H9 (cell line): ENCODE measurements at regions not wholly inside any gene's neighbourhood (a gene's known extent, or its start where the extent isn't known, plus 50 kb on each side); places are given as distances from the start of the nearest gene placed in this dataset.

Source experiments
- DNase-seq: peaks from one replicate; pipeline ENCODE4 v3.0.0-alpha.2; 2017
- H2AFZ ChIP-seq: one replicate; pipeline ENCODE4 v1.6.1; 2013; ENCODE audit warnings: mild to moderate bottlenecking, low read length, control low read depth, moderate library complexity
- H2AK5ac ChIP-seq: 2 replicates; pipeline ENCODE4 v1.6.1; 2013; ENCODE audit warnings: low read length, control low read depth, mixed read lengths; ENCODE audit not compliant: insufficient read length
- H2BK120ac ChIP-seq: one replicate; pipeline ENCODE4 v1.6.1; 2013; ENCODE audit warnings: low read depth, mild to moderate bottlenecking, low read length, control low read depth, inconsistent platforms; ENCODE audit not compliant: poor library complexity, severe bottlenecking
- H2BK12ac ChIP-seq: 2 replicates; pipeline ENCODE4 v1.6.1; 2013; ENCODE audit warnings: low read length, control low read depth, mixed read lengths, low read depth; ENCODE audit not compliant: insufficient read length
- H2BK15ac ChIP-seq: 2 replicates; pipeline ENCODE4 v1.6.1; 2013; ENCODE audit warnings: low read depth, low read length, control low read depth
- H2BK20ac ChIP-seq: one replicate; pipeline ENCODE4 v1.6.1; 2013; ENCODE audit warnings: low read depth, mild to moderate bottlenecking, low read length, control low read depth, inconsistent platforms; ENCODE audit not compliant: poor library complexity, severe bottlenecking
- H2BK5ac ChIP-seq: 2 replicates; pipeline ENCODE4 v1.6.1; 2013; ENCODE audit warnings: low read length, control low read depth, mixed read lengths; ENCODE audit not compliant: insufficient read length
- H3K14ac ChIP-seq: 2 replicates; pipeline ENCODE4 v1.6.1; 2013; ENCODE audit warnings: low read length, control low read depth; ENCODE audit not compliant: insufficient read depth
- H3K18ac ChIP-seq: 2 replicates; pipeline ENCODE4 v1.6.1; 2013; ENCODE audit warnings: low read depth, mild to moderate bottlenecking, mixed read lengths, low read length, control low read depth; ENCODE audit not compliant: insufficient read length
- H3K23ac ChIP-seq: 2 replicates; pipeline ENCODE4 v1.6.1; 2013; ENCODE audit warnings: low read length, control low read depth, mixed read lengths, low read depth; ENCODE audit not compliant: insufficient read length
- H3K23me2 ChIP-seq: 2 replicates; pipeline ENCODE4 v1.6.1; 2013; ENCODE audit warnings: low read depth, mild to moderate bottlenecking, mixed read lengths, low read length, control low read depth; ENCODE audit not compliant: insufficient read length, poor library complexity, severe bottlenecking
- H3K27ac ChIP-seq: 2 replicates; pipeline ENCODE4 v1.5.1; 2013; ENCODE audit warnings: low read length, control low read depth, mixed read lengths, low read depth; ENCODE audit not compliant: insufficient read length
- H3K27me3 ChIP-seq: 2 replicates; pipeline ENCODE4 v1.6.1; 2013; ENCODE audit warnings: low read length, control low read depth, inconsistent platforms; ENCODE audit not compliant: insufficient read depth
- H3K4ac ChIP-seq: 2 replicates; pipeline ENCODE4 v1.6.1; 2013; ENCODE audit warnings: low read depth, mild to moderate bottlenecking, control low read depth, inconsistent platforms, low read length, moderate library complexity
- H3K4me1 ChIP-seq: 2 replicates; pipeline ENCODE4 v1.6.1; 2013; ENCODE audit warnings: low read length, control low read depth, inconsistent platforms; ENCODE audit not compliant: insufficient read depth
- H3K4me2 ChIP-seq: 2 replicates; pipeline ENCODE4 v1.6.1; 2013; ENCODE audit warnings: low read length, control low read depth, mixed read lengths; ENCODE audit not compliant: insufficient read length, insufficient read depth
- H3K56ac ChIP-seq: 2 replicates; pipeline ENCODE4 v1.6.1; 2013; ENCODE audit warnings: low read depth, mild to moderate bottlenecking, mixed read lengths, low read length, control low read depth; ENCODE audit not compliant: insufficient read length
- H3K79me1 ChIP-seq: 2 replicates; pipeline ENCODE4 v1.6.1; 2013; ENCODE audit warnings: low read depth, mild to moderate bottlenecking, moderate library complexity, low read length, control low read depth, inconsistent platforms; ENCODE audit not compliant: insufficient read depth, poor library complexity, severe bottlenecking
- H3K79me2 ChIP-seq: 2 replicates; pipeline ENCODE4 v1.6.1; 2013; ENCODE audit warnings: low read length, control low read depth, inconsistent platforms; ENCODE audit not compliant: insufficient read depth
- H3K9ac ChIP-seq: 2 replicates; pipeline ENCODE4 v1.6.1; 2013; ENCODE audit warnings: low read length, control low read depth, mixed read lengths; ENCODE audit not compliant: insufficient read length; ENCODE audit errors: extremely low read depth
- H3K9me3 ChIP-seq: one replicate; pipeline ENCODE4 v1.6.1; 2013; ENCODE audit warnings: low read depth, low read length, inconsistent platforms; ENCODE audit not compliant: control insufficient read depth
- H3T11ph ChIP-seq: one replicate; pipeline ENCODE4 v1.6.1; 2013; ENCODE audit warnings: mild to moderate bottlenecking, low read length, control low read depth, inconsistent platforms
- H4K20me1 ChIP-seq: one replicate; pipeline ENCODE4 v1.6.1; 2013; ENCODE audit not compliant: control insufficient read depth, insufficient read length, insufficient read depth
- H4K5ac ChIP-seq: 2 replicates; pipeline ENCODE4 v1.6.1; 2013; ENCODE audit warnings: low read depth, mild to moderate bottlenecking, mixed read lengths, low read length, control low read depth; ENCODE audit not compliant: insufficient read length
- H4K8ac ChIP-seq: replicated peaks from 2 replicates; pipeline ENCODE4 v1.6.1; 2013; ENCODE audit warnings: low read length, control low read depth, mixed read lengths, low read depth; ENCODE audit not compliant: insufficient read length
- H4K91ac ChIP-seq: 2 replicates; pipeline ENCODE4 v1.6.1; 2013; ENCODE audit warnings: low read depth, mild to moderate bottlenecking, moderate library complexity, mixed read lengths, low read length, control low read depth; ENCODE audit not compliant: insufficient read length
- H3K27ac Mint-ChIP-seq, 3 experiments: 2 replicates in 2 of 3; 3 replicates in 1 of 3; pipeline ENCODE4 v1.8.0; 2020 to 2021; ENCODE audit warnings: mixed read lengths in 3 of 3, mild to moderate bottlenecking in 1 of 3, moderate library complexity in 1 of 3
- H3K27me3 Mint-ChIP-seq: 2 replicates; pipeline ENCODE4 v1.8.0; 2021; ENCODE audit warnings: low read depth, mild to moderate bottlenecking, moderate library complexity, mixed read lengths
- H3K36me3 Mint-ChIP-seq, 3 experiments: 2 replicates in 2 of 3; 3 replicates in 1 of 3; pipeline ENCODE4 v1.8.0; 2020 to 2021; ENCODE audit warnings: low read depth in 3 of 3, mixed read lengths in 3 of 3; ENCODE audit not compliant: insufficient read depth in 1 of 3
- H3K4me1 Mint-ChIP-seq, 2 experiments: 2 replicates each; pipeline ENCODE4 v1.8.0; 2020; ENCODE audit warnings: mixed read lengths in 2 of 2
- H3K4me3 Mint-ChIP-seq, 2 experiments: 2 replicates in 1 of 2; 3 replicates in 1 of 2; pipeline ENCODE4 v1.8.0; 2020 to 2021; ENCODE audit warnings: mild to moderate bottlenecking in 2 of 2, mixed read lengths in 2 of 2, moderate library complexity in 1 of 2
- H3K9me3 Mint-ChIP-seq, 2 experiments: 2 replicates in 1 of 2; 3 replicates in 1 of 2; pipeline ENCODE4 v1.8.0; 2020; ENCODE audit warnings: mild to moderate bottlenecking in 2 of 2, mixed read lengths in 2 of 2, moderate library complexity in 1 of 2
- CTCF ChIP-seq: fragments of 200-600 bp; sonication (generic); conservative IDR thresholded peaks from 3 replicates; pipeline ENCODE4 v1.8.0; 2021; ENCODE audit warnings: antibody characterized with exemption, mild to moderate bottlenecking
- WGBS: extraction: QIAGEN DNeasy Blood & Tissue Kit; methylation state at CpG from one replicate; pipeline ENCODE4 v1.1.7; 2013; ENCODE audit warnings: missing lambda C conversion rate, low lambda C conversion rate, mixed read lengths; ENCODE audit not compliant: insufficient read length; ENCODE audit errors: extremely low coverage; 5-methylcytosine and 5-hydroxymethylcytosine counted together

DNA sequence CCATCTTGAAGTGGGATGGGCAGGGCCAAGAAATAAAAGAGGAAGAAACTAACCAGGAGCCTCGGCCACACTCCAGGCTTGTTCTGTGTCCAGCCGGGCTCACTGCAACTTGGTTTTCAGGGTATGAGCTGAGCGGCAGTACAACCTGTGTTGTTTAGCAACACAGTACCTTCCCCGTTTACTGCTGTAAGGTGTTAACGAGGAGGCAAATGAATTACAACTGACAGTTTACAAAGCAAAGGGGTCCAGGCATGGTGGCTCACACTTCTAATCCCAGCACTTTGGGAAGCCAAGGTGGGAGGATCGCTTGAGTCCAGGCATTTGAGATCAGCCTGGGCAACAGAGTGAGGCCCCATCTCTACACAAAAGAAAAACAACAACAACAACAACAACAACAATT is 481.3 kb upstream of the SULF2 start:
- Histone ChIP-seq H3K27ac (no peak overlapping the region), H2BK120ac (no peak overlapping the region), H4K91ac (no peak overlapping the region), H3K4ac (no peak overlapping the region), H3K18ac (no peak overlapping the region), H3K79me1 (no peaks in the 10 kb centered on the region), H2BK15ac (no peak overlapping the region), H3T11ph (no peak overlapping the region), H4K5ac (no peak overlapping the region), H2BK12ac (no peak overlapping the region), H3K27me3 (no peaks in the 10 kb centered on the region), H3K9me3 (no peaks in the 10 kb centered on the region), H3K23me2 (no peaks in the 10 kb centered on the region), H3K79me2 (no peaks in the 10 kb centered on the region), H3K14ac (no peak overlapping the region), H3K56ac (no peak overlapping the region), H2BK20ac (no peak overlapping the region), H4K8ac (no peak overlapping the region), H2AFZ (no peak overlapping the region), H3K9ac (no peak overlapping the region), H4K20me1 (no peaks in the 10 kb centered on the region), H3K4me2 (no peak overlapping the region), H2BK5ac (no peak overlapping the region), H2AK5ac (no peak overlapping the region), H3K4me1 (no peaks in the 10 kb centered on the region), H3K23ac (no peak overlapping the region)
- Mint-ChIP-seq H3K27ac (no peak overlapping the region), H3K4me3 (no peak overlapping the region), H3K36me3 (no peaks in the 10 kb centered on the region; a peak in 1 of 7 replicates), H3K9me3 (no peaks in the 10 kb centered on the region), H3K4me1 (no peaks in the 10 kb centered on the region; a peak in 1 of 4 replicates), H3K27me3 (peaks cover 1% of the 10 kb centered on the region; the same call in 1 of the 2 replicates)
- DNase-seq: no peak
- no CpG with 5 or more reads among the region's 6 CpGs for WGBS
- TF ChIP-seq CTCF: no peak
